NCI-H446 (cell line): ENCODE measurements at regions not wholly inside any gene's neighbourhood (a gene's known extent, or its start where the extent isn't known, plus 50 kb on each side); places are given as distances from the start of the nearest gene placed in this dataset.
"Not testable (repeated sequence)": the region's sequence is repeated elsewhere in the genome, so short reads cannot be mapped to it uniquely, and the experiment has no call there.

Source experiments
- DNase-seq, 2 experiments: peaks; one replicate each; lab custom pipeline; 2025; lab: John Stamatoyannopoulos, UW

DNA sequence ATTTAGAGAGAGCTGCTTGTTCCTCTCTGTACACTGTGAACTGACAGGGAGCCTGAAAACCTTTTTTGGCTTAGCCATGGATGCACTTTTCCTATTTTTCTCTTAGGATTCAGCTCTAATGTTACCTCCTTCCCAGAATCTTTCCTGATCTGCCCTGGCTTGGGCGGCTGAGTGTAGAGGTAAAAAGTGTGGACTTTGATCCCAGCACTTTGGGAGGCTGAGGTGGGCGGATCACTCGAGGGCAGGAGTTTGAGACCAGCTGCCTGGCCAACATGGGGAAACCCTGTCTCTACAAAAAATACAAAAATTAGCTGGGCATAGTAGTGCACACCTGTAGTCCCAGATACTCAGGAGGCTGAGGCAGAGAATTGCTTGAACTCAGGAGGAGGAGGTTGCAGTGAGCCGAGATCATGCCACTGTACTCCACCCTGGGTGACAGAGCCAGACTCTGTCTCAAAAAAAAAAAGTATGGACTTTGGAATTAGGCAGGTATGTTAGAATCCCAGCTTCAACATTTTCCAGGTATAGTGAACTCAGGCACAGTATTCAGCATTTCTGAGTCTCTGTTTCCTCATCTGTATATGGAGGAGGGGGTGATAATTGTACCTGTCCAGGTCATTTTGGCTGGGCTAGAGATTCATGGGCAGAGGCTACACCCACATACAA, 212.5 kb upstream of the EEF2KMT start:
- no peak for DNase-seq

DNA sequence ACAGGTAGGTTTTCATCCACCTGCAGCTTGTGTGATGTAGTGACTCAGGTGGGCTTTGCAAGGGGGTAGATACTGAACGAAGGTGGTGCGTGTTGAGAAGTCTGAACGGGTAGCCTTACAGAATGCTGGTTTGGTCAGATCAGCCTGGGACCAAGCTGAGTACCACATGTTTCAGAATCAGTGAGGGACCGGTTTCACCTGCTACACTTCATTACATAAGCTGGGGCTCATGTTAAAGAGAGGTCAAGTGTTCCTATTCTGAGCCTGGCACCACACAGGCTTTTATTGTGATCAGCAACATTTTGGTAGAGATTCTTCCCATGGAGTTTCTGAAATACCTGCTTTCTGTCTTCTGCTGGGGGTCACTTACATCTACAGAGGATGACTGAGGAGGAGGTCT, 207.4 kb upstream of the EEF2KMT start:
- no peak for DNase-seq

- DNase-seq = no peak
Measured at GRCh38 chr16:5302372-5303114, 204.9 kb upstream of the EEF2KMT start.

GRCh38 chr16:5298202-5298601, 200.6 kb upstream of the EEF2KMT start:
- no peak for DNase-seq

DNA sequence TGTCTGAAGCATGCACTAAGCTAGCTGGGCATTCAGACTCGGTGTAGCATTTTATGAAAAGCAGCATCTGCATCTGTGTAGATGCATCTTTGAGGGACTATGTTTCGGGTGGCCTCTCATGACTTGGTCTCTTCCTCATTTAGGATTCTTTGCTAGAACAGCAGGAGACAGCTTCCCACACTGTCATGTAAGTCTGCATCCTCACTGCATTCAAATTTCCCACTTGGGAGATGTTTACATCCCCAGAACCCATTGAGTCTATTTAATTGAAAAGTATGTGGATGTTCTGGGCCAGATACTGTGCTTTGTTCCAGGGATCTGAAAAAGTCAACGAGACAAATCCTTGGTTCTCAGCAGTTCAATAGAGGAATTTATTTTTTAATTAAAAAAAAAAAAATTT, 198.6 kb upstream of the EEF2KMT start:
- DNase-seq = no peak

DNA sequence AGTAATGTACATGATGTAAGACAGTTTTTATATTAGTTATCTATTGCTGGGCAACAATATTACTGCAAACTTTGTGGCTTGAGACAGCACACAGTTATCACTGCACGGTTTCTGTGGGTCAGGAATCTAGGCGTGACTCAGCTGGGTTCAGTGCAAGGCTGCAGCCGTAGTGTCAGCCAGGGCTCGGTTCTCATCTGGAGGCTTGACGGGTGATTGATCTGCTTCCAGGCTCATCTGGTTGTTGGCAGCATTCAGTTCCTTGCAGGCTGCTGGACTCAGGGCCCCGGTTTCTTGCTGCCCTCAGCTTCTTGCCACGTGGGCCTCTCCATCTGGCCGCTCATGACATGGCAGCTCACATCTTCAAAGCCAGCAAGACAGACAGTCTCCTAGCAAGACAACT, 197.7 kb upstream of the EEF2KMT start:
- not testable (repeated sequence) for DNase-seq

DNA sequence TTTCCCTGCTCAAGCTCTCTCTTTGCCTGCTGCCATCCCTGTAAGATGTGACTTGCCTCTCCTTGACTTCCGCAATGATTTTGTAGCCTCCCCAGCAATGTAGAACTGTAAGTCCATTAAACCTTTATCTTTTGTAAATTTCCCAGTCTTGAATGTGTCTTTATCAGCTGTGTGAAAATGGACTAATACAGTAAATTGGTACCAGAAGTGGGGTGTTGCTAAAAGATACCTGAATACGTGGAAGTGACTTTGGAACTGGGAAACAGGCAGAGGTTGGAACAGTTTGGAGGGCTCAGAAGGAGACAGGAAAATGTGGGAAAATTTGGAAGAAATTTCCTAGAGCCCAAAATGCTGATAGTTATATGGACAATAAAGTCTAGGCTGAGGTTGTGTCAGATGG, 184.6 kb upstream of the EEF2KMT start:
- DNase-seq = not testable (repeated sequence)

DNA sequence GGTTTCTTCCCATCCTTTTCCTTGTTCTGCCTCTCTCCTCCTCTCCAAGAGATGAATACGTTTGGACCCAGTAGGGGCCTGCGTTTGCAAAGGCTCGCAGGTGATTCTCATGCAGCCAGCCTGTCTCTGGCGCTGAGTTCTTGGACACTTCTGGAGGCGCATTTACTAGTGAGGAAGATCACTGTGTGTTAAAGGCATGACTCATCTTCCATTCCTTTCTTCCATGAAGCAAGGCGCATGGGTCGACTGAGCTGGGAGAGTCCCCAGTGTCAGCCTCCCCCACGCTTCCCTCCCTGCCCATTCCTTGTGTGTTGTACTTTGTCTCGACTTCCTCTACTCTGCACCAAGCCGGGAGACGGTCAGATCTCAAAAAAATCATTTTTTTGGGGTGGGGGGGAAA, 159.9 kb upstream of the EEF2KMT start:
- DNase-seq = no peak

DNA sequence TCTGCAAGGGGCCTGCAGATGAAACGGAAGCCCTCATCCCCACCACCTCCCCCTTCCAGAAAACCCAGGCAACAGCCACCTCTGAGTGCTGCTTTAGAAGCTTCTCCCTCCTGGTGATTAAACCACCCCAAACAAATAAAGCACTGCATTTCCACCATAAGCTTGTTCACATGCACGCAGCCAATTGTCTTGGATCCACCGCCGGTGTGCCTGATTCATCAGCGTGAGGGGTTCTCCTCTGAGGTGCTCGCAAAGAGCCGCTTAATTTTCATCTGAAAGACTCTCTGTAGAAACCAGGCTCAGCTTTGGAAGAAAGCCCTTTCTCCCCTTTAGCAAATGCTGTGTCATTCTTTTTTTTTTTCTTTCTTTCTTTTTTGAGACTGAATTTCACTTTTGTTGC, 155.2 kb upstream of the EEF2KMT start:
- DNase-seq = no peak

DNA sequence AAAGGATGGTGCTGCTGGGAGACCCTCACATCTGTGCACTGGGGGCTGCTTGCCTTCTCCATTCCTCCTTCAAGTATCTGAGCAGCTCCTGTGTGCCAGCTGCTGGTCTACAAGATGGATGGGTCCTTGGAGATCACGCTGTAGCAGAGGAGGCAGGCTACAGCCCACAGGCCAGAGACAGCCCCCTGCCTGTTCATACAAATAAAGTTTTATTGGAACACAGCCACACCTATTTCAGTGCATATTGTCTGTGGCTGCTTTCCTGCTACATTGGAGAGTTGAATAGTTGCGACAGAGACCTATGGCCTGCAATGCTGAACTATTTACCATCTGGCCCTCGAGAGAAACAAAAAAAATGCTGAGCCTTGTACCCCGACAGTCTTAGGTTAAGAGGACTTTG, 149.8 kb upstream of the EEF2KMT start:
- DNase-seq = not testable (repeated sequence)

- not testable (repeated sequence) for DNase-seq
Measured at GRCh38 chr16:5240278-5240626, 142.7 kb upstream of the EEF2KMT start.

DNA sequence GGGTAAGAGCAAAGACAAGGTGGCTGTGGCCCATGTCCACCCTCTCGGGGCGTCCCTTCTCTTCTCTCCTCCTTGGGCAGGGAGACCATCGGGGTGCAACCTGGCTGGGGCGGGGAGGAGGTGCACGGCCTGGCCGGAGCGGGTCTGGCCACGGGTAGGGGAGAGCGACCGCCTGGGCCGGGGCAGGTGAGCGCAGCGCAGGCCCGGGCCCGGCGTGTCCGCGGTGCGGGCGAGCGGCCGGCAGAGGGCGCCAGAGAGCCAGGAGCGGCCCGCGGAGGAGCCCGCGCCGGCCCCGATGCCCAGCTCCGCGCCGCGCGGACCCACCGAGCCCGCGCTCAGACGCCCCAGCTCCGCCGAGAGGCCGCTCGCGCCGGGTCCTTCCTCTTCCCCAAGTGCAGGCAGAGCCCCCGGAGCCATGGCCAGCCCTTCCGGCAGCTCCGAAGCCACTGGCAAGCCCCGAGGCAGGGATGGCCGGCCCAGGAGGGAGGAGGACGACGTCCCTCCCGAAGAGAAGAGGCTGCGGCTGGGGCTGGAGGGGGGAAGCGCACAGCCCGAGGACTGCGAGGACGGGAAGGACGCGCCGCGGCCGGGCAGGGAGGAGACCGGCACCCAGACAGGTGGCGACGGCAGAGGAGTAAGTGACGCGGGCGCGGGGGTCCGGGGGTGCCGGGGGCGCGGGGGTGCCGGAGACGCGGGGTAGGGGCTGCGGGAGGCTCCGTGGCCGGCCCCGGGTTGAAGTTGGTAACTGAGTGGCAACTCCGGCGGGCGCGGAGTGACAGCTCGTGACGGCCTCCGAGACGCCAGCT, 142.1 kb upstream of the EEF2KMT start:
- peak in 1 of 2 experiments; percentile 15 for DNase-seq

GRCh38 chr16:5235119-5235518, 137.5 kb upstream of the EEF2KMT start:
- no peak for DNase-seq

GRCh38 chr16:5234295-5235050, 136.9 kb upstream of the EEF2KMT start:
- DNase-seq = no peak

- no peak for DNase-seq
Measured at GRCh38 chr16:5231246-5231759, 133.7 kb upstream of the EEF2KMT start.

DNA sequence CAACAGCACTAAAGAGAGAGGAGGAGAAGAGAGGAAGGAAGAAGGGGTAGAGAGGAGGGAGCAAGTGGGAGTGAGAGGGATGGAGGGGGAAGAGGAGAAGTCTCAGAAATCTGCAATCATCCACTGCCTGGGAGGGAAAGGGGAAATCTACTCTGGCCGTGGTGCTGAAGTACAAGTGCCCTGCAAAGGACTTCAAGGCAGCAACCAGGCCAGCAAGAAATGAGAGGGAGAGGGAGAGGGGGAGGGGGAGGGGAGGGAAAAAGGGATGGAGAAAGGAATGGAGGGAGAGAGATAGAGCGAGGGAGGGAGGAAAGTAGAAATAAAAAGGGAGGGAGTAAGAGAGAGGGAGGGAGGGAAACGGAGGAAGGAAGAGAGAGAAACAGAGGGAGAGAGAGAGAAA, 130.8 kb upstream of the EEF2KMT start:
- DNase-seq = no peak

GRCh38 chr16:5225931-5226655, 128.5 kb upstream of the EEF2KMT start:
- no peak for DNase-seq

- no peak for DNase-seq
Measured at GRCh38 chr16:5222761-5223160, 125.2 kb upstream of the EEF2KMT start.

- DNase-seq = not testable (repeated sequence)
Measured at GRCh38 chr16:5221831-5222230, 124.2 kb upstream of the EEF2KMT start.

- DNase-seq = no peak
Measured at GRCh38 chr16:5220705-5221104, 123.1 kb upstream of the EEF2KMT start.

GRCh38 chr16:5216441-5217080, 119.0 kb upstream of the EEF2KMT start:
- DNase-seq = no peak
